ENCODE measurements at regions not wholly inside any gene's neighbourhood (a gene's known extent, or its start where the extent isn't known, plus 50 kb on each side); places are given as distances from the start of the nearest gene placed in this dataset.
A peak's percentile ranks its signal among the peaks of the same experiment; 100 is the strongest.

- no peaks in the 10 kb centered on the region for H3K27me3 ChIP-seq (ENCODE audit: control insufficient read depth, insufficient read depth, low read length)
- no peaks in the 10 kb centered on the region for H3K4me1 ChIP-seq (ENCODE audit: control insufficient read depth, extremely low read depth, insufficient read depth, low read length)
- no peak overlapping the region for H3K27ac ChIP-seq (ENCODE audit: insufficient read depth, low read length)
- H3K4me2 ChIP-seq (ENCODE audit: extremely low read depth, insufficient read depth, low read length): no peak overlapping the region
- H4K20me1 ChIP-seq (ENCODE audit: control insufficient read depth, extremely low read depth, insufficient read depth, low read length): no peaks in the 10 kb centered on the region
- no peak overlapping the region for H3K4me3 ChIP-seq (replicated peaks in 1 of 4; ENCODE audit: control extremely low read depth in 1 of 4, insufficient read depth in 1 of 4, low read depth in 3 of 4, low read length in 4 of 4)
- no peaks in the 10 kb centered on the region for H3K79me2 ChIP-seq (ENCODE audit: control insufficient read depth, insufficient read depth, low read length)
- H3K9me3 ChIP-seq (ENCODE audit: control insufficient read depth, insufficient read depth, low read depth, low read length): no peaks in the 10 kb centered on the region
- no peak for TF ChIP-seq EZH2 (IDR thresholded peaks at IDR 0.05; ENCODE audit: low read length, missing control alignments)
- TF ChIP-seq, protein P1, sequence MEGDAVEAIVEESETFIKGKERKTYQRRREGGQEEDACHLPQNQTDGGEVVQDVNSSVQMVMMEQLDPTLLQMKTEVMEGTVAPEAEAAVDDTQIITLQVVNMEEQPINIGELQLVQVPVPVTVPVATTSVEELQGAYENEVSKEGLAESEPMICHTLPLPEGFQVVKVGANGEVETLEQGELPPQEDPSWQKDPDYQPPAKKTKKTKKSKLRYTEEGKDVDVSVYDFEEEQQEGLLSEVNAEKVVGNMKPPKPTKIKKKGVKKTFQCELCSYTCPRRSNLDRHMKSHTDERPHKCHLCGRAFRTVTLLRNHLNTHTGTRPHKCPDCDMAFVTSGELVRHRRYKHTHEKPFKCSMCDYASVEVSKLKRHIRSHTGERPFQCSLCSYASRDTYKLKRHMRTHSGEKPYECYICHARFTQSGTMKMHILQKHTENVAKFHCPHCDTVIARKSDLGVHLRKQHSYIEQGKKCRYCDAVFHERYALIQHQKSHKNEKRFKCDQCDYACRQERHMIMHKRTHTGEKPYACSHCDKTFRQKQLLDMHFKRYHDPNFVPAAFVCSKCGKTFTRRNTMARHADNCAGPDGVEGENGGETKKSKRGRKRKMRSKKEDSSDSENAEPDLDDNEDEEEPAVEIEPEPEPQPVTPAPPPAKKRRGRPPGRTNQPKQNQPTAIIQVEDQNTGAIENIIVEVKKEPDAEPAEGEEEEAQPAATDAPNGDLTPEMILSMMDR (conservative IDR thresholded peaks at IDR 0.05 in 1 of 2, IDR thresholded peaks at IDR 0.05 in 1 of 2; ENCODE audit: low read depth in 1 of 2, low read length in 2 of 2): no peak
- H3K9ac ChIP-seq (ENCODE audit: insufficient read depth, low read length): no peak overlapping the region
- H3K36me3 ChIP-seq (ENCODE audit: control insufficient read depth, insufficient read depth, low read length): no peaks in the 10 kb centered on the region
- H2AFZ ChIP-seq (ENCODE audit: low read length): no peak overlapping the region
- DNase-seq (ENCODE audit: low read depth in 2 of 2): peak; percentile 28 to 70
These were observed 309.0 kb upstream of the PMFBP1 start for GRCh38 chr16:72480911-72481310.

GRCh38 chr16:72475688-72476087, 303.7 kb upstream of the PMFBP1 start:
- Histone ChIP-seq H4K20me1 (ENCODE audit: control insufficient read depth, extremely low read depth, insufficient read depth, low read length) (no peaks in the 10 kb centered on the region), H3K9ac (ENCODE audit: insufficient read depth, low read length) (no peak overlapping the region), H3K27ac (ENCODE audit: insufficient read depth, low read length) (no peak overlapping the region), H2AFZ (ENCODE audit: low read length) (no peak overlapping the region), H3K4me1 (ENCODE audit: control insufficient read depth, extremely low read depth, insufficient read depth, low read length) (peaks cover 3% of the 10 kb centered on the region), H3K79me2 (ENCODE audit: control insufficient read depth, insufficient read depth, low read length) (no peaks in the 10 kb centered on the region), H3K4me3 (replicated peaks in 1 of 4; ENCODE audit: control extremely low read depth in 1 of 4, insufficient read depth in 1 of 4, low read depth in 3 of 4, low read length in 4 of 4) (no peak overlapping the region), H3K36me3 (ENCODE audit: control insufficient read depth, insufficient read depth, low read length) (no peaks in the 10 kb centered on the region), H3K4me2 (ENCODE audit: extremely low read depth, insufficient read depth, low read length) (no peak overlapping the region), H3K27me3 (ENCODE audit: control insufficient read depth, insufficient read depth, low read length) (no peaks in the 10 kb centered on the region), H3K9me3 (ENCODE audit: control insufficient read depth, insufficient read depth, low read depth, low read length) (no peaks in the 10 kb centered on the region)
- peak in 1 of 2 donors; percentile 52 for DNase-seq (ENCODE audit: low read depth in 2 of 2)
- TF ChIP-seq EZH2 (IDR thresholded peaks at IDR 0.05; ENCODE audit: low read length, missing control alignments): no peak
- TF ChIP-seq, protein P1 (conservative IDR thresholded peaks at IDR 0.05 in 1 of 2, IDR thresholded peaks at IDR 0.05 in 1 of 2; ENCODE audit: low read depth in 1 of 2, low read length in 2 of 2): no peak

DNA sequence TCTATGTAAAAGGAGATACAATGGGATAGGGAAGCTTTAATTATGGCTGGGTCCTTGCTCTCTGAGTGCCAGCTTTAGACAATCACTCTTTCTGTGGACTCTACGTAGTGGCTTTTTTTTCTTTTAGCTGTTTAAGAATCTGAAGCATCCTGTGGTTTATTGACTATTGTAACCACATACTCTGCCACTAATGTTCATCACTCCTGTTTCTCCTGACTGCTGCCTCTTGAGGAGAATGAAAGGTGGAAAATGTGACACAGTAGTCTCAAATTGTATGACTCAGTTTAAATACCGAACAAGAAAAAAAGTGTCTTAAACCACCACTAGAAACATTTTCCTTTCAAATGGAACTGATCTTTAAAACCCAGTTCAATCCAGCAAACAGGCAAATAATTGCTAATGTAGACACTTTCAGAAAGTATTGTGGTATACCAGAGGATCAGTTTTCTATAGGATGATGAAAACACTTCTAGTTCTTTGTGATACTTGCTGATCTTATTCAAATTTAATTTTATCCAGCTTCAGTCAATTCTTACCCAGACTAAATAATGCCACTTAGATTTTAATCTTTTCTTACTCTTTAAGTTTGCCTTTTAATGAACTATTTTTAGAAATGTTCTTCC, 302.7 kb upstream of the PMFBP1 start:
- Histone ChIP-seq H4K20me1 (ENCODE audit: control insufficient read depth, extremely low read depth, insufficient read depth, low read length) (no peaks in the 10 kb centered on the region), H3K27me3 (ENCODE audit: control insufficient read depth, insufficient read depth, low read length) (no peaks in the 10 kb centered on the region), H3K4me1 (ENCODE audit: control insufficient read depth, extremely low read depth, insufficient read depth, low read length) (peaks cover 3% of the 10 kb centered on the region), H3K9ac (ENCODE audit: insufficient read depth, low read length) (no peak overlapping the region), H3K79me2 (ENCODE audit: control insufficient read depth, insufficient read depth, low read length) (no peaks in the 10 kb centered on the region), H3K9me3 (ENCODE audit: control insufficient read depth, insufficient read depth, low read depth, low read length) (no peaks in the 10 kb centered on the region), H3K4me3 (replicated peaks in 1 of 4; ENCODE audit: control extremely low read depth in 1 of 4, insufficient read depth in 1 of 4, low read depth in 3 of 4, low read length in 4 of 4) (no peak overlapping the region), H2AFZ (ENCODE audit: low read length) (no peak overlapping the region), H3K4me2 (ENCODE audit: extremely low read depth, insufficient read depth, low read length) (no peak overlapping the region), H3K36me3 (ENCODE audit: control insufficient read depth, insufficient read depth, low read length) (no peaks in the 10 kb centered on the region), H3K27ac (ENCODE audit: insufficient read depth, low read length) (no peak overlapping the region)
- TF ChIP-seq, protein P1 (conservative IDR thresholded peaks at IDR 0.05 in 1 of 2, IDR thresholded peaks at IDR 0.05 in 1 of 2; ENCODE audit: low read depth in 1 of 2, low read length in 2 of 2): no peak
- TF ChIP-seq EZH2 (IDR thresholded peaks at IDR 0.05; ENCODE audit: low read length, missing control alignments): no peak
- peak; percentile 43 to 99 for DNase-seq (ENCODE audit: low read depth in 2 of 2)

All from fibroblast of lung (primary cell).